ENCODE measurements at regions not wholly inside any gene's neighbourhood (a gene's known extent, or its start where the extent isn't known, plus 50 kb on each side); places are given as distances from the start of the nearest gene placed in this dataset.

- TF ChIP-seq POLR2AphosphoS5 (IDR thresholded peaks at IDR 0.05; ENCODE audit: low read length): no peak
- no peak for TF ChIP-seq SREBF1 (IDR thresholded peaks at IDR 0.05; ENCODE audit: low read length)
- TF ChIP-seq SMC3 (IDR thresholded peaks at IDR 0.05; ENCODE audit: borderline replicate concordance, low read length): no peak
- no peak for TF ChIP-seq EGR1 (IDR thresholded peaks at IDR 0.05; ENCODE audit: borderline replicate concordance in 1 of 2, low read depth in 2 of 2, low read length in 2 of 2)
- no peak for TF ChIP-seq EED (IDR thresholded peaks at IDR 0.05; ENCODE audit: low read depth)
- TF ChIP-seq CTCF (IDR thresholded peaks at IDR 0.05 in 2 of 3, conservative IDR thresholded peaks at IDR 0.05 in 1 of 3; ENCODE audit: control insufficient read depth in 2 of 3, extremely low read depth in 1 of 3, insufficient read depth in 1 of 3, low read depth in 3 of 3, low read length in 3 of 3): no peak
- no peak for TF ChIP-seq BHLHE40 (IDR thresholded peaks at IDR 0.05; ENCODE audit: borderline replicate concordance in 1 of 2, low read depth in 2 of 2, low read length in 1 of 2)
- TF ChIP-seq HDAC2 (IDR thresholded peaks at IDR 0.05): no peak
Observed at GRCh38 chr9:90504486-90504885, 138.1 kb downstream of the DIRAS2 start.
